ENCODE measurements at regions not wholly inside any gene's neighbourhood (a gene's known extent, or its start where the extent isn't known, plus 50 kb on each side); places are given as distances from the start of the nearest gene placed in this dataset.

DNA sequence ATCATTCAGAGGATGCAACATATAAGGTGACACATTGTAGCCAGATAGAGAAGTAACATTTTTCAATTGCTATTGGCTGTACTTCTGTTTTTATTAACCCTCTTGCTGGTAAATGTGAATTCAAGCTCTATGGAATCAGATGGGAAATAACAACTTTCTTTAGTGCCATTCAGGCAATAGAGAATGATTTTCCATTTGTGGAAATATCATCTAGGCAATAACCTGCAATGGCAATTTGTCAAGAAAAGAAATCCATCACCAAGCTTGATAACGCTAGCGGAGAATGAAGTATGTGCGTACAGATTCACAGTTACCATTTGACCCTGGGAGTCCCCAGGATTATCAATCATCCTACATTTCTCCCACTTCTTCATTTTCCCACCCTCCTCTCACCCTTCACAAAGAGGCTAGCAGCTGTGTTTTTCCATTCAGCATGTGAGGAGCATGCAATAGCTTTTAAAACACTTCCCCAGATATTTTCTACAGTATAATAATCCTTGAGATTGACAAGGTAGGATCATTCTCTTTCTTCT lies 569.7 kb upstream of the KLF12 start (continued):
- TF ChIP-seq BCL11A (IDR thresholded peaks at IDR 0.05; ENCODE audit: low read depth in 2 of 2, low read length in 2 of 2), result no peak
- TF ChIP-seq CBX8 (IDR thresholded peaks at IDR 0.05; ENCODE audit: borderline replicate concordance, low read depth, low read length), result no peak
- TF ChIP-seq SIRT6 (IDR thresholded peaks at IDR 0.05; ENCODE audit: low read length), result no peak
- TF ChIP-seq JUN (IDR thresholded peaks at IDR 0.05; ENCODE audit: low read depth, low read length), result no peak
